Glutamatergic neuron (in vitro differentiated cells): ENCODE measurements at regions not wholly inside any gene's neighbourhood (a gene's known extent, or its start where the extent isn't known, plus 50 kb on each side); places are given as distances from the start of the nearest gene placed in this dataset.
"Not testable (repeated sequence)": the region's sequence is repeated elsewhere in the genome, so short reads cannot be mapped to it uniquely, and the experiment has no call there.

ENCODE experiments used
- DNase-seq: peaks from one replicate; pipeline ENCODE4 v3.0.0; 2022
- H3K27ac Mint-ChIP-seq: one replicate; pipeline ENCODE4 v1.8.0; 2020; ENCODE audit warnings: mild to moderate bottlenecking, mixed read lengths, inconsistent platforms; ENCODE audit not compliant: unreplicated experiment
- H3K27me3 Mint-ChIP-seq: one replicate; pipeline ENCODE4 v1.8.0; 2020; ENCODE audit warnings: mild to moderate bottlenecking, moderate library complexity, mixed read lengths, inconsistent platforms; ENCODE audit not compliant: unreplicated experiment
- H3K36me3 Mint-ChIP-seq: one replicate; pipeline ENCODE4 v1.8.0; 2020; ENCODE audit warnings: mild to moderate bottlenecking, mixed read lengths, inconsistent platforms; ENCODE audit not compliant: unreplicated experiment
- H3K4me1 Mint-ChIP-seq: one replicate; pipeline ENCODE4 v1.8.0; 2020; ENCODE audit warnings: mild to moderate bottlenecking, low read depth, mixed read lengths, inconsistent platforms; ENCODE audit not compliant: unreplicated experiment
- H3K4me3 Mint-ChIP-seq: one replicate; pipeline ENCODE4 v1.8.0; 2020; ENCODE audit warnings: mild to moderate bottlenecking, mixed read lengths, inconsistent platforms; ENCODE audit not compliant: unreplicated experiment
- H3K9me3 Mint-ChIP-seq: one replicate; pipeline ENCODE4 v1.8.0; 2020; ENCODE audit warnings: mild to moderate bottlenecking, moderate library complexity, mixed read lengths, inconsistent platforms; ENCODE audit not compliant: unreplicated experiment
- TF ChIP-seq, protein P1 (sequence below): fragments of 200-600 bp; sonication (generic); IDR thresholded peaks from one replicate; pipeline ENCODE4 v1.5.0; 2021; ENCODE audit not compliant: partially characterized antibody, unreplicated experiment

DNA sequence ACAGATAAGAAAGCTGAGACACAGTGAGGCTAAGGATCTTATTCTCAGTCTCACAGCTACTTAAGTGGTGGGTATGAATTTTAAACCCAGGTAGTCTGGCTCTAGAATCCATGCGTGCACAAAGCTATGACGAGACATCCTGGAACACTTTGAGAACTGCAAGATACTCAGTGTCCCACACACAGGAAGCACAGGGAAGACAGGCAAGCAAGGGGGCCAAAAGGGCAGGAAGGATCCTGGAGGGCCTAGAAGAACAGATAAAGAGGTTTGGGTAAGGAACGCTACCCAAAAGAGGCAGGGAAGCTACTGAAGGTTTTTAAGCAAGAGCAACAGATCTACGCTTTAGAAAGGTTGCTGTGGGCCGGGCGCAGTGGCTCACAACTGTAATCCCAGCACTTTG lies 99.1 kb upstream of the HES1 start:
- DNase-seq, result no peak
- Mint-ChIP-seq H3K9me3 (peaks cover 2% of the 10 kb centered on the region), H3K36me3 (peaks cover 8% of the 10 kb centered on the region), H3K4me3 (no peak overlapping the region), H3K4me1 (peaks cover 2% of the 10 kb centered on the region), H3K27ac (no peak overlapping the region), H3K27me3 (peaks cover 15% of the 10 kb centered on the region)
- TF ChIP-seq, protein P1, sequence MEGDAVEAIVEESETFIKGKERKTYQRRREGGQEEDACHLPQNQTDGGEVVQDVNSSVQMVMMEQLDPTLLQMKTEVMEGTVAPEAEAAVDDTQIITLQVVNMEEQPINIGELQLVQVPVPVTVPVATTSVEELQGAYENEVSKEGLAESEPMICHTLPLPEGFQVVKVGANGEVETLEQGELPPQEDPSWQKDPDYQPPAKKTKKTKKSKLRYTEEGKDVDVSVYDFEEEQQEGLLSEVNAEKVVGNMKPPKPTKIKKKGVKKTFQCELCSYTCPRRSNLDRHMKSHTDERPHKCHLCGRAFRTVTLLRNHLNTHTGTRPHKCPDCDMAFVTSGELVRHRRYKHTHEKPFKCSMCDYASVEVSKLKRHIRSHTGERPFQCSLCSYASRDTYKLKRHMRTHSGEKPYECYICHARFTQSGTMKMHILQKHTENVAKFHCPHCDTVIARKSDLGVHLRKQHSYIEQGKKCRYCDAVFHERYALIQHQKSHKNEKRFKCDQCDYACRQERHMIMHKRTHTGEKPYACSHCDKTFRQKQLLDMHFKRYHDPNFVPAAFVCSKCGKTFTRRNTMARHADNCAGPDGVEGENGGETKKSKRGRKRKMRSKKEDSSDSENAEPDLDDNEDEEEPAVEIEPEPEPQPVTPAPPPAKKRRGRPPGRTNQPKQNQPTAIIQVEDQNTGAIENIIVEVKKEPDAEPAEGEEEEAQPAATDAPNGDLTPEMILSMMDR, result no peak

DNA sequence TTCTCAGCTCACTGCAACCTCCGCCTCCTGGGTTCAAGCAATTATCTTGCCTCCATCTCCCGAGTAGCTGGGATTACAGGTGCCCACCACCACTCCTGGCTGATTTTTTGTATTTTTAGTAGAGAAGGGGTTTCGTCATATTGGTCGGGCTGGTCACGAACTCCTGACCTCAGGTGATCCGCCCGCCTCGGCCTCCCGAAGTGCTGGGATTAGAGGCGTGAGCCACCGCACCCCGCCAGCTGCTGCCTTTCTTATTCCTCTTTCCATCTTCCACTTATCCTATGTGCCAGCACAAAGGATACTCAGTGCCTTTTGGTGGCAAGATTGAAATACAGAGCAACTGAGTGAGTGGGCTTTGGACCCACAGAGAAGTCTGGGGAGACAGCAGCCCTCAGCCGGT lies 97.6 kb upstream of the HES1 start:
- not testable (repeated sequence) for DNase-seq
- peaks cover 15% of the 10 kb centered on the region for H3K27me3 Mint-ChIP-seq

DNA sequence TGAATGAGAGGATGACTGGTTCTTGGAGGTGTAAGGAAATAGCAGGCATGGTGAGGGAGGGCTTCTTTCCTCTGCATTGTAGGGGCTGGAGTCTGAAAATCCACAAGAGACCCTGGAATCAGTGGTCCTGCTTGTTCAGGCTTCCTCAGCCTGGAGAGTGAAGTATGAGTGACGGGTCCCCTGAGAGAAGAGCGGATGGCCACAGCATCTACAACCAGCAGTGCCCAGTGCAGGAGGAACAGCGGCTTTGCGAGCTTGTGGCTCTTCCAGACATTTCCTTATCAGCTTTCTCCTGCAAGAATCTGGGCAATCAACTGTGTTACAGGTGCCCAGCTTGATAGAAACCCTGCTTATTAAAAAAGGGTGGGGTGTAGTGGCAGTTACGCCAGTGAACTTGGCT lies 97.0 kb upstream of the HES1 start:
- H3K4me1 Mint-ChIP-seq, result peaks cover 7% of the 10 kb centered on the region
- H3K4me3 Mint-ChIP-seq, result no peak overlapping the region
- H3K36me3 Mint-ChIP-seq, result peaks cover 6% of the 10 kb centered on the region
- peaks cover under 1% of the 10 kb centered on the region for H3K9me3 Mint-ChIP-seq
- peak; percentile 28 for DNase-seq
- H3K27me3 Mint-ChIP-seq, result peaks cover 14% of the 10 kb centered on the region
- TF ChIP-seq, protein P1, result no peak
- H3K27ac Mint-ChIP-seq, result no peak overlapping the region

More for the DNA sequence above, 97.6 kb upstream of the HES1 start:
- H3K4me1 Mint-ChIP-seq, H3K9me3 Mint-ChIP-seq, H3K27ac Mint-ChIP-seq, H3K36me3 Mint-ChIP-seq, H3K4me3 Mint-ChIP-seq: not testable (repeated sequence)

DNA sequence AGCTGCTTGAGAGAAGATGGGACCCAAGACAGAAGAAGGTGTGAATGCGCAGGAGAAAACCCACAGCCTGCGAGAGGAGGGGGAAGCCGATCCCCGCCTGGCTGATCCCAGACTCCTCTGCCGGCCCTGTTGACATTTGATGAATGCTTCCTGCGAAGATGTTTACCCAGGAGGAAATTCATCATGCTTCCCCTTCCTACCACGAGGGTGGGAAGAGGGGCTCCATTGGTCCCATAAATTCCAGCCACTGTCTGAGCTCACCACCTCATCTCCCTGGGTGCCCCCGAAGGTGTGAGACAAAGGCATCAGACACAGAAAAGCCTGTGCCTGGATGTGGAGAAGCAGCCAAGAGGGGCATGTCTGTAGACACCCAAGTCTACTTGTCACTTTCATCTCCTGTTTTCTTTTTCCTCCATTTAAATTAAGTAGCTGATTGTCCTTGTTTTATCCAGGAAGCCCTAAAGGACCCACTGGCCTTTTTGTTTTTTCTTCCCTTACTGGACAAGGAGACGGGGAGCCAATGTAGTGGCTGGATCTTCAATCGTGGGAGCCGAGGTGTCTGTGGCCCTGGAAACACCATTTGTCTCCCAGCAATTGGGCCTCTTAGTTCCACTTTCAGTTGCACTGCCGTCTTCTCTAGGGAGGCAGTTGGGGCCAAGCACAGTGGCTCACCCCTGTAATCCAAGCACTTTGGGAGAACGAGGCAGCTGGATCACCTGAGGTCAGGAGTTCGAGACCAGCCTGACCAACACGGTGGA lies 95.3 kb upstream of the HES1 start:
- DNase-seq, result no peak
- H3K4me1 Mint-ChIP-seq, result peaks cover 7% of the 10 kb centered on the region
- no peaks in the 10 kb centered on the region for H3K9me3 Mint-ChIP-seq
- no peak overlapping the region for H3K4me3 Mint-ChIP-seq
- H3K27ac Mint-ChIP-seq, result no peak overlapping the region
- no peaks in the 10 kb centered on the region for H3K36me3 Mint-ChIP-seq
- H3K27me3 Mint-ChIP-seq, result peaks cover 9% of the 10 kb centered on the region
- TF ChIP-seq, protein P1, result no peak

DNA sequence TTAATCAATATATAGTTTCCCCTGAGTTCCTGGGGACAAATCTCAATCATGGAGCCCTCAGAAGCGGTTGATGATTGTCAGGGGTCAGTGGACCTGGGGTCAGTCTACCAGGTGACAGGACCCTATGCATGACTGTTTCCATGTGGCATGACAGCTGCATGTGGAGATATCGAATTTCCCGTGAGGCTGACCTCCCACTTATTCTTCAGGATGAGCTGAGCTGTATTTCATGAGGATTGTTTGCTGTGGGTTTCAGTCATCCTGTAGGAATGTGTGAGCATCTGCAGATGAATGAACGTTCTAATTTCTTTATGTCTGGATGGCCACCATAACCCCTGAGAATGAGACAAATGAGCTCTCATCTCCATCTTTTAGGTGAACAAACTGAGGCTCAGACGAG lies 93.0 kb upstream of the HES1 start:
- no peaks in the 10 kb centered on the region for H3K36me3 Mint-ChIP-seq
- DNase-seq, result no peak
- TF ChIP-seq, protein P1, result no peak
- peaks cover 3% of the 10 kb centered on the region for H3K27me3 Mint-ChIP-seq
- no peak overlapping the region for H3K27ac Mint-ChIP-seq
- no peak overlapping the region for H3K4me3 Mint-ChIP-seq
- H3K4me1 Mint-ChIP-seq, result peaks cover 7% of the 10 kb centered on the region
- peaks cover 2% of the 10 kb centered on the region for H3K9me3 Mint-ChIP-seq
